NCI-H1048 (cell line): ENCODE measurements at regions not wholly inside any gene's neighbourhood (a gene's known extent, or its start where the extent isn't known, plus 50 kb on each side); places are given as distances from the start of the nearest gene placed in this dataset.

Source experiments
- DNase-seq: peaks from one replicate; lab custom pipeline; 2025; lab: John Stamatoyannopoulos, UW

DNA sequence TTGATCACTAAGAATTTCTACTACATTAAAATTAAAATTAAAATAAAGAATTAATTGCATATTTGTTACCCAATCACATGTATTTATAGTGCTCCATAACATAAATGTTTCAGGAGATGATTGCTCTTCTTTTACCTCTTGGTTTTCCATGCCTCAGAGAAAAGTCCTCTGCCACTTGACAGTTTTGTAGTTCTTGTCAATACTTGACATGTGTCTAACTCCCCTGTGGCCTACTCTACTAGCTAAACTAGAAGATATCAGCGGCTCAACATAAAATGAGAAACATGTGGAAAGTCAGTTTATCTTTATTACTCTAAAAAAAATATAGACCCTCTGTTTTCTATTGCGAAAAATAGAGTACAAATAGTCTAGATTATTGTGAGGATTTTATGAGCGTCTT is 650.6 kb upstream of the NUDT12 start:
- DNase-seq, result no peak

DNA sequence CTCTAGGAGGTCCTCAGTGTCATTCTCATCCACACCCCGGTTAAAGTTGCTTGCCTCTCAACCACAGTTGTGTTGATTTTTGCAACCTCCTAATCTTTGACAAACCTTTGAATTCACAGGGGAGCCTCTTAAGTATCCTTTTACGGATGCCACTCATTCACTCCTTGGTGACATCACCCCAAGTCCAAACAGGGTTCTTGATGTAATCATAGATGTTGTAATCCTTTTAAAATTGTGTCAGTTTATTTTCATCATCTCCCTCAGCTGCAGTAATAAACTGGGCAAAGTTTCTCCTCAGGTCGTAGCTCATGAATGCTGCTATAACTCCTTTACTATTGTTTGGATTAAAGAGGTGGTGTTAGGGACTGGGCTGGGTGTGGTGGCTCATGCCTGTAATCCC is 637.2 kb upstream of the NUDT12 start:
- no peak for DNase-seq

DNA sequence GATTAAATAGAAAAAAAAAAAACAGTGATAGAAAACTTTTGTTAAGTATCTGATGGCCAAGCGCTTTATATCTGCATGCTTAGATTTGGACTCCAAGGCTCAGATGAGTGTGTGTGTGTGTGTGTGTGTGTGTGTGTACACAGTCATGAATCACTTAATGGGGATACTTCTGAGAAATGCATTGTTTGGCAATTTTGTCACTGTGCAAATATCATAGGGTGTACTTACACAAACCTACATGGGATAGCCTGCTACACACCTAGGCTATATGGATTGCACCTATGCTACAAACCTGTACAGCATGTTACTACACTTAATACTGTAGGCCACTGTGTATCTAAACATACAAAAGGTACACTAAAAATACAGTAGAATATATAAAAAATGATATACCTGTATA is 635.6 kb upstream of the NUDT12 start:
- DNase-seq, result no peak

DNA sequence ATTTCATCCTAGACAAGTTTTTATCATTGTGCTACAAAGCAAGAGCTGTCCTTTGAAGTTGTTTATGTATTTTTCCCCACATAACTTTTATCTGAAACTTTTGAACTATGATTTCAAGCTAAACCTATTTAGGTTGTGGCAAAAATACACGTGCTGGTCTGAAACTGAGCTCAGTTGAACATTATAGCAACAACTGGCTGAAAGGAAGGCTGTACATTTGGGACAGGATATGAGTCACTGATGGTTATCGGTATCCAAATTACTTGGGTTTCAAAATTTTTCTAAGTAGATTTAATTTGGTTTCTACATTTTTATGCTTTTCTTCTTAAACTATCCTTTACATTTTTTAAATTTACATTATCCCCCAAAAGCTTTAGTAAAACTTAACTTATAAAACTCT is 627.3 kb upstream of the NUDT12 start:
- no peak for DNase-seq

GRCh38 chr5:104189031-104189430 is 626.4 kb upstream of the NUDT12 start:
- no peak for DNase-seq

DNA sequence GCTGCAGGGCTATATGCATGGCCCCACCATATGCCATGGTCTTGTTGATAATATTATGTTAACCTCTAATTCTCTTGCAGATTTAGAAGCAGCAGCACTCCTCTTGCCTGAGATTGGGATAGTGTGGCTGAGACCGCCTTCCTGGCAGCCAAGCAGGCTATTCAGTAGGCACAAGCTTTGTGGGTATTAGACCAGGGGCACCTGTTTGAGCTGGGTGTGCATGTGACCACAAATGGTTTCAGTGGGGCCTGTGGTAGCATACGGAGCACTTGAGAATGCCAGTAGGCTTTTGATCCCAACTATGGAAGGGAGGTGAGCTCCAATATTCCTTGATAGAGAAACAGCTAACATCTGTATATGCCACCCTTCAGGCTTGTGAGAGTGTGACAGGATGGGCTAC is 625.1 kb upstream of the NUDT12 start:
- DNase-seq, result no peak

GRCh38 chr5:104186510-104186909 is 623.9 kb upstream of the NUDT12 start:
- no peak for DNase-seq

GRCh38 chr5:104186100-104186499 is 623.5 kb upstream of the NUDT12 start:
- no peak for DNase-seq

- no peak for DNase-seq
These were observed 621.7 kb upstream of the NUDT12 start for GRCh38 chr5:104184264-104184663.

DNA sequence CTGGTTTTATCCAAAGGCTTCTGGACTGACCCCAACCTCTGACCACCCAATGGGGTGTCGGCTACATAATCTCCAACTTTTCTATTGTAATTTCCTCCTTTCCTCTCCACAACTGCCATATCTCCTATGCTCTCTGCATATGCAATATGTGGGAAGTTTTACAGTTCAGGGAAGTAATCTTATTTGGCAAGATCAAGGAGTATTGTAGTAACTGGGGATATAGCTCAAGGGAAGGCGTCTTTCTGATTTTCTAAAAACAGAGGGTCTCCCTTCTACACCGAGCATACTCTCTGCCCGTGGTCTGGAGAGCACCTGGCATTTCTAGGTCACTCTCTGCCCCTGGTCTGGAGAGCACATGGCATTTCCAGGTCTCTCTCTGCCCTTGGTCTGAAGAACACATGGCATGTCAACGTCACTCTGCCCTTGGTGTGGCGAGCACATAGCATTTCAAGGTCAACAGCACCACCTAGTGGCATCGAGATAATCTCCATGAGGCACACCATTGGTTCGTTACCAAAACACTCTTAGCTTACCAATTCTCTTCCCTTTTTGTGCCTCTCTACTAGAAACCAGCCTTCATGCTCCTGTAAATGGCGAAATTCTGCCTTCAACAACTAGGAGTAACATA is 616.4 kb upstream of the NUDT12 start:
- DNase-seq, result peak; percentile 21

DNA sequence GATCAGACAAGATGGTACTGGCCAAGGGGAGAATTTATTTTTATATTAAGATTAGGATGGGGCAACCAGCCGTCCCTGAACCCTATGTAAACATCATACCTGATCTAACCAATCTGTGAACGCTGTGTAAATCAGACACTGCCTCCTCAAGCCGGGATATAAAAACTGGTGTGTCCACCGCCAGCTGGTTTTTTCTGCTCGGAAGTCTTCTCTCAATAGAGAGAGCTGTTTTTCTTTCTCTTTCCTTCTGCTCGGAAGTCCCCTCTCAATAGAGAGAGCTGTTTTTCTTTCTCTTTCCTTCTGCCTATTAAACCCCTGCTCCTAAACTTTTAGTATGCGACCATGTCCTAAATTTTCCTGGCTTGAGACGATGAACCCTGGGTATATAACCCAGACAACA is 615.5 kb upstream of the NUDT12 start:
- no peak for DNase-seq

- no peak for DNase-seq
These were observed 615.1 kb upstream of the NUDT12 start for GRCh38 chr5:104177651-104178050.

- DNase-seq, result no peak
These were observed 610.4 kb upstream of the NUDT12 start for GRCh38 chr5:104172976-104173375.

DNA sequence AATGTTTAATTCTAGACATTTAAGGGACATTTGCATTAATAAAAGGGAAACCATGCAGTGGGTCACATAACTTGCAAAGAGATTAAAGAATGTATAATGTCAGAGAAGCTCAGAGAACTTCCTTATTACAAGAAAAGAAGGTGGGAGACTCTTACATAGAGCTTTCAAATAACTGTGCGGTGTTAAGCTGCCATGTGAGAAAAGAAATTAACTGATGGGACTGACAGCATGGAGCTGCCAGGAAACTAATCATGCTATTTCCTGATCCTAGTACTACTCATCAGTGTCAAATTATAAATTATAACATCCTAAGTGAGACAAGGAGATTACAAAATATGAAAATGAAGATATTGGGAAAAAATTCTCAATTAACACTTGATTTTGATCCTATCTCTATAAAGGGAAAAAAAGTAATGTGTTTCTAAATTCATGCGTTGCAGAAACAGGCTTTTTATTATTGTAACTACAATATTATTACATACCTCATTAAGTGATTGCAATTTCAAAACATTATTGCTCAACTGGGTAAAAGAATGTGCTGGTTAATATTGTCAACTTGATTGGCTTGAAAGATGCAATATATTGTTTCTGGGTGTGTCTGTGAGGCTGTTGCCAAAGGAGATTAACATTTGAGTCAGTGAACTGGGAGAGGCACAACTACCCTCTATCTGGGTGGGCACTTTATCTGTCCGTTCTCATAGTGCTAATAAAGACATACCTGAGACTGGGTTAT is 609.5 kb upstream of the NUDT12 start:
- DNase-seq, result no peak

DNA sequence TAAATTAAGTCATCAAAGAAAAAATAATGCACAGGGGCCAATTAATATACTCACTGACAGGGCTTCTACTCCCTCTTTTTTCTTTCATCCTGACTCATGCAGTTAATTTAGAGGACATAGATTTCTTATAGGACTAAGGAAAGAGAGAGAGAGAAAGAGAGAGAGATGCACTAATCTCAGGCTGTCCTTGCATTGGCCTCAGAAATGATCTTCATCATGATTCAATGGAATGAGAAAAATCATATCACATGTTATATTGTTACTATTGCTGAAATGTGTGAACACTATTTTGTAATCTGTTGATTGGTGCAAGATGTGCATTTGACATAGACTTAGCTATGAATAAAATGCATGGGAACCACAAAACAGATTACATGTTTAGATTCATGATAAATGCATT is 608.3 kb upstream of the NUDT12 start:
- DNase-seq, result no peak

DNA sequence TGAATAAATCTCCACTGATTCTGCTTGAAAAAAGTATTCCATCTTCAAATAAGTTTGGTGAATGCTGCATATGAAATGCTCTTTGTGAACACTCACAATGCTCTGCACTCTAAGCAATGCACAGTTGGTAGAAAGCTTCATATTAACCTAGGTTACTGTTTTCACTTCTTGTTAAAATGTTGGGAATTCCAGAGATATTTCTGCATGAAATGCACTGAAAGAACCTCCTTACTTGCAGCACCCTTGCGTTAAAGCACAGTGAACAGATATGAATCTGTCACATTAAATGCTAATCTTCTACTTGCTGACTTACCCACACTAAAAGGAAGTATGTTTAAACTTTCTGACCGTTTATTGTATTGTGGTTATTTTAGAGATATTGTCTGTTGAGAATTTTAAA is 584.1 kb upstream of the NUDT12 start:
- no peak for DNase-seq

DNA sequence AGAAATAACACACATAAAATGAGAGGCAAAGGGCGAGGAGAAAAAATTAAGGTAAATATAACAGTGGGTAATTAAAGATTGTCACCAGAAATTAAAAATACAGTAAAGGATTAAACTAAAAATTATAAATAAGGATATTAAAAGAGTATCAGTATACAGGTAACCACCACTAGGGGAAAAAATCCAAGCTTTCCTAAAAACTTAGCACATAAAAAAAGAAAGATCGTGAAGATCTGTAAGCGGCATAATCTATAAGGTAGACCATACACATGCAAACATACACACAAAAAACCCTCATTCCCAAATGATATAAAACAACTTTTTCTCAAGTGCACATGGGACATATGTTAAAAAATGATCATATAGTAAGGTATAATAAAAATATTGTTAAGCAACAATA is 577.3 kb upstream of the NUDT12 start:
- DNase-seq, result no peak

DNA sequence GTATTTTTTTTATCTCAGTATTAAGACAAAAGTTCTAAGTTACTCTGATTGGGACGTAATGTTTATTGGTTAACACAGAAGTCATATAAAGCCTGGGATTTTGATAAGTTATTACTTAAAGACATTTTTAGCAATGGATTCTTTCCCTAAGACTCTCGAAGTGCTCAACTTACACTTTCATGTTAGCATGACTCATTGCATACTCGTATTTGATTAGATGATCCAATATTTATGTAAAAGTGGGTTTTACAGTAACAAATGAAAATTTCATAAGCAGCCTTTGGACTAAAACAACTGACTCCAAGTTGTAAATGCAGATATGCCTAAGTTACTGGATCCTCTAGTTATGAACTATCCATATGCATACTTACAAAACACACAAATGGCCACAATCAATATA is 567.7 kb upstream of the NUDT12 start:
- no peak for DNase-seq

GRCh38 chr5:104128348-104128747 is 565.8 kb upstream of the NUDT12 start:
- no peak for DNase-seq

- DNase-seq, result no peak
These were observed 564.4 kb upstream of the NUDT12 start for GRCh38 chr5:104126980-104127379.

DNA sequence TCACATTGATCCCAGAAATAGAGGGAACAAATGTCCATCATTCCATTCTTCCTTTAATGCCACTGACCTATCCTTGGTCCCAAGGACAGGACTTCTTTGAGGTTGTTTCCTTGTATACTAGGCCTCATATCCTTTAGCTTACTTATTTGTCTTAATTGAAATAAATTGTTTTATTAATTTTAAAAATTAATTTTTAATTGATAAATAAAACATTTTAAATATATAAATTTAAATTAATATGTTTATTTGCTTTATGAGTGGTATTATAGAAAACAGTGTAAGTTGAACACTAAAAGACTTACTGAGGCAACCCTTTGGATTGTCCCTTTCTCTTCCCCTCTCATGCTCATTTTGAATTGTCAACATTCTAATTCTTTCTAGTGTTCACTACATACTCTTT is 556.9 kb upstream of the NUDT12 start:
- DNase-seq, result no peak

DNA sequence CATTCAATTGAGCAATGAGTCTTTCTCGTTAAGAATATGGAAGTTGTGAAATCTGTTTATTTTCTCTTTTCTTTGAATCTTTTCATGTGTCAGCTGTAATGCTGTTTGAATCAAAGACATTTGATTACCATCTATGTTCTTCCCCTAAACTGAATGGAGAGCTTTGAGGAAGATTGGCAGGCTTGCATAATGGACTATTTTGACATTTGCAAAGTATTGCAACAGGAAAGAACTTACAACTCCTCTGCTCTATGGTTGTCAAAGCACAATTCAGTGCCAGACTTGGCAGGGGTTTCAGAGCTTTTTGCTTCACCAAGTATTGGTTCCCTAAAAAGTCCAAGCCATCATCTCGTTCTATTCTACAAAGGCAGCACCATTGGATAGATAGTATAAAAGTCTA is 549.0 kb upstream of the NUDT12 start:
- DNase-seq, result no peak

DNA sequence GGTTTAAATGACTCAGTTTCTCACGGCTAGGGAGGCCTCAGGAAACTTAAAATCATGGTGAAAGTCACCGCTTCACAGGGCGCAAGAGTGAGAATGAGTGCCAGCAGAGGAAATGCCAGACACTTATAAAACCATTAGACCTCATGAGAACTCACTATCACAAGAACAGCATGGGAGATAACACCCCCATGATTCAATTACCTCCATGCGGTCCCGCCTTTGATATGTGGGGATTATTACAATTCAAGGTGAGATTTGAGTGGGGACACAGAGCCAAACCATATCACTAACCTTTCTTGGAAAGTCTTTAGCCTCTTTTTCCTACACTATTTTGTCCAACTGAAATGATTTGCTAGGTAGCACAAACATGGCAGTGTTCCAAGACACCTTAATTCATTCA is 533.9 kb upstream of the NUDT12 start:
- no peak for DNase-seq

DNA sequence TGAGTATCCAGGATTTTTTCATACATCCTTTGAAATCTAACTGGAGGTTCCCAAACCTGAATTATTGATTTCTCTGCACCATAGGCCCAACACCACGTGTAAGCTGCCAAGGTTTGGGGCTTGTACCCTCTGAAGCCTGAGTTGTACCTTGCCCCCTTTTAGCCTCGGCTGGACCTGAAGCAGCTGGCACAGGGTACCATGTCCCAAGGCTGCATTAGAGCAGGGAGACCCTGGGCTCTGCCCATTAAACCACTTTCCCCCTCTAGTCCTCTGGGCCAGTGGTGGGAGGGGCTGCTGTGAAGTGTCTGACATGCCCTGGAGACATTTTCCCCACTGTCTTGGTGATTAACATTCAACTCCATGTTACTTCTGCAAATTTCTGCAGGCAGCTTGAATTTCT is 532.9 kb upstream of the NUDT12 start:
- no peak for DNase-seq
